ENCODE measurements at regions not wholly inside any gene's neighbourhood (a gene's known extent, or its start where the extent isn't known, plus 50 kb on each side); places are given as distances from the start of the nearest gene placed in this dataset.

DNA sequence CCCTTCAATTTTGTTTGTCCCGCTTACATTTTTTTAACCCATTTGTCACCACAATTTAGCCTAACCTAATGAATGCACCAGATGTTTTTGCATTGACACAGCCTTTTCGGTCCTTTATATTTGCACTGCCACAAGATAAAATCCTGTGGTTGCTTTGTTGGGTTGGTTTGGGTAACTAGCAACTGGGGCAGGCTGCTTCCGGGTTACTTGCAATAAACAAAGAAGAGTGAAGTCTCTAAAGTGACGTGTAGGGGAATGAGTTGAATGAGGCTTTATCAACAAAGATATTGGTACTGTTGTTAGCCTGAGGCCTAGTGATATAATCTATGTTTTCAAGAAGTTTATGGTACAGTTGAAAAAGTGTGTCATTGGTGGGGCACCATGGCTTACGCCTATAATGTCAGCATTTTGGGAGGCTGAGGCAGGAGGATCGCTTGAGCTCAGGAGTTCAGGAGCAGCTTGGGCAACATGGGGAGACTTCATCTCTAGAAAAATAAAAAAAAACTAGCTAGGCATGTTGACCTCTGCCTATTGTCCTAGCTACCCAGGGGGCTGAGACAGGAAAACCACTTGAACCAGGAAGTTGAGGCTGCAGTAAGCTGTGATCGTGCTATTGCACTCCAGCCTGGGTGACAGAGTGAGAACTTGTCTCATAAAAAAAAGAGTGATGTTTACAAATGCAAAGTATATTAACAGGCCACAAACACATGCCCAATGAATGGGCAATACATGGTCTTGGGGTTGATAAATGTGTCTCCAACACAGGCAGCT is 121.8 kb downstream of the OXSM start:
- no peak for TF ChIP-seq ZC3H10 (CRISPR knock-in tag; IDR thresholded peaks at IDR 0.05)
- TF ChIP-seq POU6F1 (CRISPR knock-in tag; IDR thresholded peaks at IDR 0.05; ENCODE audit: borderline replicate concordance, low read depth) = no peak
- no peak for TF ChIP-seq ZNF70 (CRISPR knock-in tag; IDR thresholded peaks at IDR 0.05)
- TF ChIP-seq TOX (CRISPR knock-in tag; IDR thresholded peaks at IDR 0.05; ENCODE audit: borderline replicate concordance) = no peak
- no peak for TF ChIP-seq BACH2 (CRISPR knock-in tag; IDR thresholded peaks at IDR 0.05; ENCODE audit: borderline replicate concordance)
- TF ChIP-seq PATZ1 (CRISPR knock-in tag; IDR thresholded peaks at IDR 0.05; ENCODE audit: borderline replicate concordance) = no peak
- no peak for TF ChIP-seq GLIS3 (CRISPR knock-in tag; IDR thresholded peaks at IDR 0.05)
- TF ChIP-seq TCF4 (CRISPR knock-in tag; IDR thresholded peaks at IDR 0.05; ENCODE audit: borderline replicate concordance) = no peak
- TF ChIP-seq ZFP3 (CRISPR knock-in tag; IDR thresholded peaks at IDR 0.05) = no peak
- no peak for TF ChIP-seq CREB5 (CRISPR knock-in tag; IDR thresholded peaks at IDR 0.05; ENCODE audit: low read depth)
- TF ChIP-seq ARNTL (CRISPR knock-in tag; IDR thresholded peaks at IDR 0.05; ENCODE audit: borderline replicate concordance, low read depth) = no peak
- TF ChIP-seq SNAI2 (CRISPR knock-in tag; IDR thresholded peaks at IDR 0.05) = no peak
- TF ChIP-seq ISL1 (CRISPR knock-in tag; IDR thresholded peaks at IDR 0.05) = no peak
- no peak for TF ChIP-seq CSDC2 (CRISPR knock-in tag; IDR thresholded peaks at IDR 0.05)
- TF ChIP-seq, protein P1, sequence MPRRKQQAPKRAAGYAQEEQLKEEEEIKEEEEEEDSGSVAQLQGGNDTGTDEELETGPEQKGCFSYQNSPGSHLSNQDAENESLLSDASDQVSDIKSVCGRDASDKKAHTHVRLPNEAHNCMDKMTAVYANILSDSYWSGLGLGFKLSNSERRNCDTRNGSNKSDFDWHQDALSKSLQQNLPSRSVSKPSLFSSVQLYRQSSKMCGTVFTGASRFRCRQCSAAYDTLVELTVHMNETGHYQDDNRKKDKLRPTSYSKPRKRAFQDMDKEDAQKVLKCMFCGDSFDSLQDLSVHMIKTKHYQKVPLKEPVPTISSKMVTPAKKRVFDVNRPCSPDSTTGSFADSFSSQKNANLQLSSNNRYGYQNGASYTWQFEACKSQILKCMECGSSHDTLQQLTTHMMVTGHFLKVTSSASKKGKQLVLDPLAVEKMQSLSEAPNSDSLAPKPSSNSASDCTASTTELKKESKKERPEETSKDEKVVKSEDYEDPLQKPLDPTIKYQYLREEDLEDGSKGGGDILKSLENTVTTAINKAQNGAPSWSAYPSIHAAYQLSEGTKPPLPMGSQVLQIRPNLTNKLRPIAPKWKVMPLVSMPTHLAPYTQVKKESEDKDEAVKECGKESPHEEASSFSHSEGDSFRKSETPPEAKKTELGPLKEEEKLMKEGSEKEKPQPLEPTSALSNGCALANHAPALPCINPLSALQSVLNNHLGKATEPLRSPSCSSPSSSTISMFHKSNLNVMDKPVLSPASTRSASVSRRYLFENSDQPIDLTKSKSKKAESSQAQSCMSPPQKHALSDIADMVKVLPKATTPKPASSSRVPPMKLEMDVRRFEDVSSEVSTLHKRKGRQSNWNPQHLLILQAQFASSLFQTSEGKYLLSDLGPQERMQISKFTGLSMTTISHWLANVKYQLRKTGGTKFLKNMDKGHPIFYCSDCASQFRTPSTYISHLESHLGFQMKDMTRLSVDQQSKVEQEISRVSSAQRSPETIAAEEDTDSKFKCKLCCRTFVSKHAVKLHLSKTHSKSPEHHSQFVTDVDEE (CRISPR knock-in tag; IDR thresholded peaks at IDR 0.05) = no peak
- no peak for TF ChIP-seq CSRNP3 (CRISPR knock-in tag; IDR thresholded peaks at IDR 0.05)
- no peak for TF ChIP-seq PPARA (CRISPR knock-in tag; IDR thresholded peaks at IDR 0.05; ENCODE audit: borderline replicate concordance)
- ATAC-seq = no peak

GRCh38 chr3:25913179-25913578 is 123.3 kb downstream of the OXSM start:
- ATAC-seq = no peak
- TF ChIP-seq ZNF8 (CRISPR knock-in tag; IDR thresholded peaks at IDR 0.05) = no peak
- no peak for TF ChIP-seq CSRNP3 (CRISPR knock-in tag; IDR thresholded peaks at IDR 0.05)
- TF ChIP-seq ZC3H10 (CRISPR knock-in tag; IDR thresholded peaks at IDR 0.05) = no peak

- no peak for ATAC-seq
- TF ChIP-seq PATZ1 (CRISPR knock-in tag; IDR thresholded peaks at IDR 0.05; ENCODE audit: borderline replicate concordance) (no peak), RARB (CRISPR knock-in tag; IDR thresholded peaks at IDR 0.05) (no peak), ISL1 (CRISPR knock-in tag; IDR thresholded peaks at IDR 0.05) (no peak), ZNF8 (CRISPR knock-in tag; IDR thresholded peaks at IDR 0.05) (no peak), ZNF70 (CRISPR knock-in tag; IDR thresholded peaks at IDR 0.05) (no peak), PPARA (CRISPR knock-in tag; IDR thresholded peaks at IDR 0.05; ENCODE audit: borderline replicate concordance) (no peak), ZFP3 (CRISPR knock-in tag; IDR thresholded peaks at IDR 0.05) (no peak), ESRRG (CRISPR knock-in tag; IDR thresholded peaks at IDR 0.05) (no peak), SNAI2 (CRISPR knock-in tag; IDR thresholded peaks at IDR 0.05) (no peak), TOX (CRISPR knock-in tag; IDR thresholded peaks at IDR 0.05; ENCODE audit: borderline replicate concordance) (no peak)
- TF ChIP-seq, protein P1 (CRISPR knock-in tag; IDR thresholded peaks at IDR 0.05) = no peak
Measured at GRCh38 chr3:25915673-25916072, 125.8 kb downstream of the OXSM start.

Measured in SK-N-SH treated with all-trans-retinoic acid at 6 μM for 48 hours (cell line).